D721Med (cell line): ENCODE measurements at regions not wholly inside any gene's neighbourhood (a gene's known extent, or its start where the extent isn't known, plus 50 kb on each side); places are given as distances from the start of the nearest gene placed in this dataset.

ENCODE experiments used
- DNase-seq: peaks from one replicate; pipeline ENCODE4 v3.0.0; 2011; ENCODE audit warnings: low spot score; ENCODE audit not compliant: insufficient read length
- FAIRE-seq: peaks from 2 replicates; lab custom pipeline; 2011; peaks lifted over from hg19 to GRCh38; lab: Jason Lieb, UNC
- TF ChIP-seq, protein P1 (sequence below): IDR thresholded peaks from 2 replicates; pipeline ENCODE4 v1.5.1; 2012; ENCODE audit warnings: mild to moderate bottlenecking, control low read depth; ENCODE audit not compliant: insufficient read depth; ENCODE audit errors: missing control alignments

DNA sequence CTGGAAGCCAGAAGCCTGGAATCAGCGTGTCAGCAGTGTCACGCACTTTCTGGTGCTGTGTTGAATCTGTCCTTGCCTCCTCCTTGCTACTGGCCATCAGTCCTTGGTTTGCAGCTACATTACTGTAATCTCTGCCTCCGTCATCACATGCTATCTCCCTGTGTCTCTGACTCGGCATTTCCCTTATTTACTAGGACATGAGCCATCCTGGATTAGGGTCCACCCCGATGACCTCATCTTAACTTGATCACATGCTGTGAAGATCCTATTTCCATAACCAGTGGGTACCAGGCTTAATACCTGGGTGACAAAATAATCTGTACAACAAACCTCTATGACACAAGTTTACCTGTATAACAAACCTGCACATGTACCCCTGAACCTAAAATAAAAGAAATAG lies 518.0 kb upstream of the KLF6 start:
- FAIRE-seq = no peak
- DNase-seq = no peak
- TF ChIP-seq, protein P1, sequence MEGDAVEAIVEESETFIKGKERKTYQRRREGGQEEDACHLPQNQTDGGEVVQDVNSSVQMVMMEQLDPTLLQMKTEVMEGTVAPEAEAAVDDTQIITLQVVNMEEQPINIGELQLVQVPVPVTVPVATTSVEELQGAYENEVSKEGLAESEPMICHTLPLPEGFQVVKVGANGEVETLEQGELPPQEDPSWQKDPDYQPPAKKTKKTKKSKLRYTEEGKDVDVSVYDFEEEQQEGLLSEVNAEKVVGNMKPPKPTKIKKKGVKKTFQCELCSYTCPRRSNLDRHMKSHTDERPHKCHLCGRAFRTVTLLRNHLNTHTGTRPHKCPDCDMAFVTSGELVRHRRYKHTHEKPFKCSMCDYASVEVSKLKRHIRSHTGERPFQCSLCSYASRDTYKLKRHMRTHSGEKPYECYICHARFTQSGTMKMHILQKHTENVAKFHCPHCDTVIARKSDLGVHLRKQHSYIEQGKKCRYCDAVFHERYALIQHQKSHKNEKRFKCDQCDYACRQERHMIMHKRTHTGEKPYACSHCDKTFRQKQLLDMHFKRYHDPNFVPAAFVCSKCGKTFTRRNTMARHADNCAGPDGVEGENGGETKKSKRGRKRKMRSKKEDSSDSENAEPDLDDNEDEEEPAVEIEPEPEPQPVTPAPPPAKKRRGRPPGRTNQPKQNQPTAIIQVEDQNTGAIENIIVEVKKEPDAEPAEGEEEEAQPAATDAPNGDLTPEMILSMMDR = no peak

DNA sequence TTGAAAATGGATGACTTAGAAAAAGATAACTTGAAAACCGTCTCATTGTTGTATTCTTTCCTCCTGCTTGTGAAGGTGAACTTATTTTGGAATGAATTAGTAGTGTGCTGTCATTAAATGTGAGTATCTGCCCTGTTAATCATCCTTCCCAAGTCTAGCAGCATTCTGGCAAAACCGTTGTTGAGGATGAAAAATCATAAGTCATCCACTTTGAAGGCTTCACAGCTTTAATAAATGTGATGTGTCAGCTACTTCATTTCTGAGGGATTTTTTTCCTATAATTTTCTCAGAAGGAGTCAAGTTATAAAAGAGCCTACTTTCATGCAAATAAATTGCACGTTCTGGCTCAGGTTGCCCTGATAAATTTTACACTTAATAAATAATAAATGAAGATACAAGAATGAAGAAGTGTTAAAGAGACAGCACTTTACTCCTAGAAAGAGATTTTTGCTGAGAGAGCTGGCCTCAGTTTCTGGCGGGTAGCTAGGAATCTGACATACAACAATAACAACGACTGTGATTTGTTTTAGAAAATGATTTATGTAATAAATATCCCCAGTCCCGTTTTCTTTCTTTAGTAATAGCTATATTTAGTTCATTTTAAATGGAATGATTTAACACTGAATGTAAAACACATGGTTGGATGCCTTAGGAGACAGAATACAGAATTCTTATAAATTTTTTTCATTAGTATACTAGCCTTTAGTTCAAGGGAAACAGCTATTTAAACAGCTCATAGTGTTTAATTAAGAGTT lies 516.5 kb upstream of the KLF6 start:
- TF ChIP-seq, protein P1 = no peak
- DNase-seq (no peak), FAIRE-seq (no peak)

DNA sequence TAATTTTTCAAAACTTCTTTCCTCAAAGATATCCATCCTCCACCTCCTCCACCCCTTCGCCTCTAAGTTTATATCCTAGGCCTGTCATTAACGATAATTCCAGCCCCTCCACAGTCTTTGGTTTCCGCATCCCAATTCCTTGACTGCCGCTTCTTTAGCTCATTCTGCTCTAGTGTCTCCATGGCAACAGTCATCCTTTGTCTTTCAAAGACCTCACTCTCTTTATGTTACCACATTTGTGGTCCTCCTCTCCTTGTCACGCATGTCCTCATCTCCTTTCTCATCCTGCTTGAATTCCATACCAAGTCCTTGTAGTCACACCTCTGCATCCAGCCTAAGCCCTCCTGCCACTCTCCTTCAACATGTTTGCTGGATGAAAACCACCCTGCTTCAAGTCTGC lies 511.2 kb upstream of the KLF6 start:
- FAIRE-seq (no peak), DNase-seq (no peak)
- TF ChIP-seq, protein P1 = no peak

DNA sequence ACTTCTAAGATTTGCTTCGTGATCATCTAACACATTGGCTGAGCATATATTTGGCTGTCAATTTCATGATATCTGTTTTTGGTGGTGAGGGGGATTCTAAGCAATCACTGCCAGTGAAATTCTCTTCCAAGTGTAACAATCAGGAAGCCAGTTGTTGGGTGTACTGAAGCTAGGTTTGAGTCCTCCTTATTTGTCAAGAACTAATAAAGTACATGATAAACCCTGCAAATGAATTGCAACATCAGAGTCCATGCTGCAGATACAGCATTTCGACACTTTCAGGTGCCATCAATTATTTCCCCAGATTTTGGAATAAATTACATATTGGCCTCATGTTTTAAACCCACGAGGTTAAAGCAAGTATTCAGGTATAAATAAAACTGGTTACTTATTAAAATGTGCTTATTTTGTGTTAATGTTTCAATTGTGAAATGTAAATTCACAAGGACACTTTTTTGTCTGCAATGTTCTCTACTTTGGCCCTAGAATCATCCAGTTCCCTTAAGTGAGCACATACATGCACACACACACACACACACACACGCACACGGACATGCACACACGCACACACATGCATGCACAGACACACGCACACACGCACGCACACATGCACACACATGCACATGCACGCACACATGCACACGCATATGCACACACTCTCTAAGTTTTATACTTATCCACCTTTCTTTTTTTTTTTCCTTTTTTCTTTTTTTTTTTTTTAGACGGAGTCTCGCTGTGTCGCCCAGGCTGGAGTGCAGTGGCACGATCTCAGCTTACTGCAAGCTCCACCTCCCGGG lies 510.2 kb upstream of the KLF6 start:
- FAIRE-seq (no peak), DNase-seq (no peak)
- TF ChIP-seq, protein P1 = no peak

DNA sequence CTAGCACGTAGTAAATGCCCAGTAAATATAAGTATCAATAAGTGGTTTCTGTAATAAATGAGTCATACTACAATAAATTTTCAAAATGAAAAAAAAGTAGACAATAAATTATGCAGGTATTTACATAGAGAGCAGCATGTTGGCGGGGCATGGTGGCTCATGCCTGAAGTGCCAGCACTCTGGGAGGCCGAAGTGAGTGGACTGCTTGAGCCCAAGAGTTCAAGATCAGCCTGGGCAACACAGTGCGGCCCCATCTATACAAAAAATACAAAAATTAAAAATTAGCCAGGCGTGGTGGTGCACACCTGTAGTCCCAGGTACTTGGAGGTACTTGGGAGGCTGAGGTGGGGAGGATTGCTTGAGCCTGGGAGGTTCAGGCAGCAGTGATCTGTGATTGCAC lies 509.3 kb upstream of the KLF6 start:
- TF ChIP-seq, protein P1 = no peak
- DNase-seq = no peak
- no peak for FAIRE-seq

DNA sequence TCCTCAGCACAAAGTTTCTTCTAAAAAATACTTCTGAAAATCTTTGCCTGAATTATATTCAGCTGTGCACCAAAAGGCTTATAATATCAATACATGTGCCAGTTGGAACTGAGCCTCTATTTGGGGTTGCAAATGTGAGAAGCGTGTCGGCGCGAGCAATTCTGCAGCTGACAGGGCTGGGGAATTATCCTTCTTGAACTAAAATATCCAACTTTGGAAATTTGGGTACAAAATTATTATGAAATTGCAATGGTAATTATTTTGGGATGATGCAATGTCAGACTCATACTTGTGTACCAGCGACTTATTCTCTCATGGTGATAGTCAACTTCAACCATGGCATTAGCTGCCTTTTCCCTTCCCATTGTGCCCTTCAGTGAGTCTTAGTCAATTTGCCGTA lies 507.0 kb upstream of the KLF6 start:
- TF ChIP-seq, protein P1 = no peak
- no peak for FAIRE-seq
- no peak for DNase-seq

DNA sequence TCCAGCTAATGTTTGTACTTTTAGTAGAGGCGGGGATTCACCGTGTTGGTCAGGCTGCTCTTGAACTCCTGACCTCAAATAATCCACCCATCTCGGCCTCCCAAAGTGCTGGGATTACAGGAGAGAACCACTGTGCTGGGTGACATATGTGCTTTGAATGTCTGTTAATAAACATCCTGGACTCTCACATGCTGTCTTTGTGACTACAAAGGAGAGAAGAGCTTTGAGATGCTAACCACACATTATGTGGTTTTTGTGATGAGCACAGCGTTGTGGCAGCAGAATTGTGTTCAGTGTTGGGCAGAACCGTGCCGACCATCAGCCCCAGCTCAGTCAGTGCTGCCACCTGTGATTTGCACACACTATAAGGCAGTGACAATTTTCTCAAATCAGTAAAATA lies 500.1 kb upstream of the KLF6 start:
- FAIRE-seq = no peak
- TF ChIP-seq, protein P1 = no peak
- no peak for DNase-seq
